ENCODE measurements at regions not wholly inside any gene's neighbourhood (a gene's known extent, or its start where the extent isn't known, plus 50 kb on each side); places are given as distances from the start of the nearest gene placed in this dataset.

GRCh38 chr14:104345621-104346462, 207.5 kb downstream of the KIF26A start:
- no peaks in the 10 kb centered on the region for H3K36me3 ChIP-seq (ENCODE audit: control insufficient read depth, insufficient read depth, low read length)
- Mint-ChIP-seq H3K4me1 (no peaks in the 10 kb centered on the region), H3K9me3 (no peaks in the 10 kb centered on the region), H3K27me3 (ENCODE audit: low read depth in 2 of 2) (peaks cover 11 to 20% of the 10 kb centered on the region in 2 donors), H3K27ac (no peak overlapping the region), H3K4me3 (no peak overlapping the region), H3K36me3 (no peaks in the 10 kb centered on the region)
- no peaks in the 10 kb centered on the region for H3K9me3 ChIP-seq (ENCODE audit: control insufficient read depth, insufficient read depth, low read length)
- no peaks in the 10 kb centered on the region for H3K4me1 ChIP-seq (ENCODE audit: control insufficient read depth, insufficient read depth, low read length)
- no peak overlapping the region for H3K4me3 ChIP-seq (ENCODE audit: low read length)
- DNase-seq (no peak), ATAC-seq (no peak)
- WGBS (ENCODE audit: insufficient coverage) = 87% methylated on average over 20 of the region's 20 CpGs
- intact Hi-C loops (cut with micrococcal nuclease) = no loop called here
- TF ChIP-seq CTCF (IDR thresholded peaks at IDR 0.05) = no peak
- H3K27me3 ChIP-seq (ENCODE audit: control insufficient read depth, insufficient read depth, low read length) = no peaks in the 10 kb centered on the region
- no peak overlapping the region for H3K27ac ChIP-seq (ENCODE audit: low read length)

GRCh38 chr14:104346608-104347007, 208.2 kb downstream of the KIF26A start:
- Histone ChIP-seq H3K9me3 (ENCODE audit: control insufficient read depth, insufficient read depth, low read length) (no peaks in the 10 kb centered on the region), H3K27ac (ENCODE audit: low read length) (no peak overlapping the region), H3K27me3 (ENCODE audit: control insufficient read depth, insufficient read depth, low read length) (no peaks in the 10 kb centered on the region), H3K36me3 (ENCODE audit: control insufficient read depth, insufficient read depth, low read length) (no peaks in the 10 kb centered on the region), H3K4me3 (ENCODE audit: low read length) (no peak overlapping the region), H3K4me1 (ENCODE audit: control insufficient read depth, insufficient read depth, low read length) (no peaks in the 10 kb centered on the region)
- H3K27me3 Mint-ChIP-seq (ENCODE audit: low read depth in 2 of 2) = peaks cover 10 to 15% of the 10 kb centered on the region in 2 donors
- intact Hi-C loops (cut with micrococcal nuclease) = no loop called here
- 85% methylated on average over 10 of the region's 10 CpGs for WGBS (ENCODE audit: insufficient coverage)
- no peak for TF ChIP-seq CTCF (IDR thresholded peaks at IDR 0.05)
- no peaks in the 10 kb centered on the region for H3K4me1 Mint-ChIP-seq
- DNase-seq (no peak), ATAC-seq (no peak)
- H3K27ac Mint-ChIP-seq = no peak overlapping the region
- H3K4me3 Mint-ChIP-seq = no peak overlapping the region
- H3K36me3 Mint-ChIP-seq = no peaks in the 10 kb centered on the region
- no peaks in the 10 kb centered on the region for H3K9me3 Mint-ChIP-seq

- no peak for DNase-seq
- no peaks in the 10 kb centered on the region for H3K36me3 ChIP-seq (ENCODE audit: control insufficient read depth, insufficient read depth, low read length)
- Mint-ChIP-seq H3K27ac (no peak overlapping the region), H3K36me3 (no peaks in the 10 kb centered on the region), H3K9me3 (no peaks in the 10 kb centered on the region), H3K4me1 (no peaks in the 10 kb centered on the region), H3K27me3 (ENCODE audit: low read depth in 2 of 2) (peaks cover 7 to 11% of the 10 kb centered on the region in 2 donors), H3K4me3 (no peak overlapping the region)
- no peak for TF ChIP-seq CTCF (IDR thresholded peaks at IDR 0.05)
- H3K27ac ChIP-seq (ENCODE audit: low read length) = no peak overlapping the region
- no peak for ATAC-seq
- WGBS (ENCODE audit: insufficient coverage) = 82% methylated on average over 5 of the region's 5 CpGs
- H3K4me3 ChIP-seq (ENCODE audit: low read length) = no peak overlapping the region
- intact Hi-C loops (cut with micrococcal nuclease) = no loop called here
- no peaks in the 10 kb centered on the region for H3K27me3 ChIP-seq (ENCODE audit: control insufficient read depth, insufficient read depth, low read length)
- H3K4me1 ChIP-seq (ENCODE audit: control insufficient read depth, insufficient read depth, low read length) = no peaks in the 10 kb centered on the region
- no peaks in the 10 kb centered on the region for H3K9me3 ChIP-seq (ENCODE audit: control insufficient read depth, insufficient read depth, low read length)
Observed at GRCh38 chr14:104348741-104349140, 210.4 kb downstream of the KIF26A start.

- WGBS (ENCODE audit: insufficient coverage) = 87% methylated on average over 3 of the region's 3 CpGs
- no peaks in the 10 kb centered on the region for H3K4me1 ChIP-seq (ENCODE audit: control insufficient read depth, insufficient read depth, low read length)
- DNase-seq = peak in 1 of 2 donors; percentile 1
- H3K27ac ChIP-seq (ENCODE audit: low read length) = no peak overlapping the region
- Mint-ChIP-seq H3K27ac (no peak overlapping the region), H3K4me1 (no peaks in the 10 kb centered on the region), H3K27me3 (ENCODE audit: low read depth in 2 of 2) (peaks cover 3 to 5% of the 10 kb centered on the region in 2 donors), H3K36me3 (no peaks in the 10 kb centered on the region), H3K4me3 (no peak overlapping the region), H3K9me3 (no peaks in the 10 kb centered on the region)
- no peaks in the 10 kb centered on the region for H3K27me3 ChIP-seq (ENCODE audit: control insufficient read depth, insufficient read depth, low read length)
- no peaks in the 10 kb centered on the region for H3K36me3 ChIP-seq (ENCODE audit: control insufficient read depth, insufficient read depth, low read length)
- TF ChIP-seq CTCF (IDR thresholded peaks at IDR 0.05) = no peak
- no peaks in the 10 kb centered on the region for H3K9me3 ChIP-seq (ENCODE audit: control insufficient read depth, insufficient read depth, low read length)
- intact Hi-C loops (cut with micrococcal nuclease) = no loop called here
- ATAC-seq = no peak
- H3K4me3 ChIP-seq (ENCODE audit: low read length) = no peak overlapping the region
Observed at GRCh38 chr14:104349950-104350349, 211.6 kb downstream of the KIF26A start.
